ENCODE measurements at regions not wholly inside any gene's neighbourhood (a gene's known extent, or its start where the extent isn't known, plus 50 kb on each side); places are given as distances from the start of the nearest gene placed in this dataset.

DNA sequence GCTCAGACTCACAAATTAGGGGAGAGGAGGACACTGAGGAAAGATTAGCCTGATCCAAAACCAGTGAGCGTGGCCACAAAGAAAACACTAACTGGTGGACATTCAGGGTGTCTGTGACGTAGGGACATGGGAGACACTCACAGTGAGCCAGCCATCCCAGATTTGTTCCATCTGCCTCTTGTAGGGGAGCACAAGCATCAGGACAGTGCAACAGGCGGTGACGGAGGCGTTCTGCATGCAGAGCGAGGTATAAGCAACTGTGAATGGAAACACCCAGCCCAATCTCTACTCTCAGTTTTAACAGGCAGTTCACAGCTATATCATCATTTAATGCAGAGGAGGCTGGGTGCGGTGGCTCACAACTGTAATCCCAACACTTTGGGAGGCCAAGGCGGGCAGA lies 52.8 kb upstream of the TOMM7 start:
- Histone ChIP-seq H3K27me3 (ENCODE audit: control insufficient read depth in 4 of 4, insufficient read depth in 4 of 4, low read length in 3 of 4) (no peaks in the 10 kb centered on the region), H3K9ac (ENCODE audit: low read depth in 1 of 2, low read length in 2 of 2) (no peak overlapping the region), H3K4me3 (ENCODE audit: low read depth in 1 of 3, low read length in 3 of 3) (no peak overlapping the region), H3K27ac (ENCODE audit: low read depth in 1 of 2, low read length in 2 of 2) (no peak overlapping the region), H3K36me3 (ENCODE audit: control insufficient read depth in 4 of 4, insufficient read depth in 3 of 4, low read depth in 1 of 4, low read length in 3 of 4) (no peaks in the 10 kb centered on the region), H3K4me1 (ENCODE audit: control insufficient read depth in 4 of 4, insufficient read depth in 4 of 4, low read length in 3 of 4) (no peaks in the 10 kb centered on the region), H3K9me3 (ENCODE audit: control insufficient read depth in 4 of 4, low read length in 3 of 4) (no peaks in the 10 kb centered on the region)
- no peak for DNase-seq (ENCODE audit: low spot score)
- TF ChIP-seq, protein P1, sequence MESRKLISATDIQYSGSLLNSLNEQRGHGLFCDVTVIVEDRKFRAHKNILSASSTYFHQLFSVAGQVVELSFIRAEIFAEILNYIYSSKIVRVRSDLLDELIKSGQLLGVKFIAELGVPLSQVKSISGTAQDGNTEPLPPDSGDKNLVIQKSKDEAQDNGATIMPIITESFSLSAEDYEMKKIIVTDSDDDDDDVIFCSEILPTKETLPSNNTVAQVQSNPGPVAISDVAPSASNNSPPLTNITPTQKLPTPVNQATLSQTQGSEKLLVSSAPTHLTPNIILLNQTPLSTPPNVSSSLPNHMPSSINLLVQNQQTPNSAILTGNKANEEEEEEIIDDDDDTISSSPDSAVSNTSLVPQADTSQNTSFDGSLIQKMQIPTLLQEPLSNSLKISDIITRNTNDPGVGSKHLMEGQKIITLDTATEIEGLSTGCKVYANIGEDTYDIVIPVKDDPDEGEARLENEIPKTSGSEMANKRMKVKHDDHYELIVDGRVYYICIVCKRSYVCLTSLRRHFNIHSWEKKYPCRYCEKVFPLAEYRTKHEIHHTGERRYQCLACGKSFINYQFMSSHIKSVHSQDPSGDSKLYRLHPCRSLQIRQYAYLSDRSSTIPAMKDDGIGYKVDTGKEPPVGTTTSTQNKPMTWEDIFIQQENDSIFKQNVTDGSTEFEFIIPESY (IDR thresholded peaks at IDR 0.05) = no peak
- TF ChIP-seq YY1 (IDR thresholded peaks at IDR 0.05) (no peak), RAD21 (IDR thresholded peaks at IDR 0.05) (no peak), JUND (IDR thresholded peaks at IDR 0.05) (no peak), RXRA (IDR thresholded peaks at IDR 0.05) (no peak)
- WGBS = 96% methylated on average over 8 of the region's 8 CpGs

DNA sequence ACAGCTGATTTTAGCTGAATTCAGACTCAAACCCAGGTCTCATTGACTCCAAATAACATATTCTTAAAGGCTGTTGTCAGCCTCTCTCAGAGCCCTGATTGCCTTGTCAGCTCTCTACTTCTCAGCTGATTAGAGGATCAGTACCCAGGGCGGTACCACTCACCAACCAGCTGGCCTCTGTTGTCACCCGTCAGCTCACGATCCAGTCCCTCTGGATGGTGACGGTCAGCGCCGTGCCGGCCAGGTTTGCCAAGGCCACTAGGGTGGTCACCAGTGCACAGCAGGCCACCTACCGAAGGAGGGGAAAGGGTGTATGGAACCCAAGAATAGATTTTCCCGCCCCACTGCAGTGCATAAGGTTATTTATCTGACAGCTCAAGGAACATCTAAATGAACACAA lies 52.3 kb upstream of the TOMM7 start:
- WGBS = 86% methylated on average over 9 of the region's 9 CpGs
- H3K4me3 ChIP-seq (ENCODE audit: low read depth in 1 of 3, low read length in 3 of 3) = no peak overlapping the region
- H3K4me1 ChIP-seq (ENCODE audit: control insufficient read depth in 4 of 4, insufficient read depth in 4 of 4, low read length in 3 of 4) = no peaks in the 10 kb centered on the region
- H3K27me3 ChIP-seq (ENCODE audit: control insufficient read depth in 4 of 4, insufficient read depth in 4 of 4, low read length in 3 of 4) = no peaks in the 10 kb centered on the region
- TF ChIP-seq FOXA2 (IDR thresholded peaks at IDR 0.05) (no peak), FOXA1 (IDR thresholded peaks at IDR 0.05) (no peak), NR2F2 (IDR thresholded peaks at IDR 0.05) (no peak), YY1 (IDR thresholded peaks at IDR 0.05) (no peak), RXRA (IDR thresholded peaks at IDR 0.05) (no peak), TAF1 (conservative IDR thresholded peaks at IDR 0.05) (no peak), JUND (IDR thresholded peaks at IDR 0.05) (no peak), SP1 (IDR thresholded peaks at IDR 0.05) (no peak), EGR1 (IDR thresholded peaks at IDR 0.05; ENCODE audit: low read depth in 2 of 2) (no peak), RAD21 (IDR thresholded peaks at IDR 0.05) (no peak), GABPA (IDR thresholded peaks at IDR 0.05 in 1 of 2, conservative IDR thresholded peaks at IDR 0.05 in 1 of 2) (no peak), HNF4A (conservative IDR thresholded peaks at IDR 0.05) (no peak), HNF4G (IDR thresholded peaks at IDR 0.05) (no peak)
- TF ChIP-seq, protein P1 (IDR thresholded peaks at IDR 0.05) = no peak
- TF ChIP-seq, protein P2, sequence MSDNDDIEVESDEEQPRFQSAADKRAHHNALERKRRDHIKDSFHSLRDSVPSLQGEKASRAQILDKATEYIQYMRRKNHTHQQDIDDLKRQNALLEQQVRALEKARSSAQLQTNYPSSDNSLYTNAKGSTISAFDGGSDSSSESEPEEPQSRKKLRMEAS (IDR thresholded peaks at IDR 0.05) = no peak
- TF ChIP-seq, protein P3, sequence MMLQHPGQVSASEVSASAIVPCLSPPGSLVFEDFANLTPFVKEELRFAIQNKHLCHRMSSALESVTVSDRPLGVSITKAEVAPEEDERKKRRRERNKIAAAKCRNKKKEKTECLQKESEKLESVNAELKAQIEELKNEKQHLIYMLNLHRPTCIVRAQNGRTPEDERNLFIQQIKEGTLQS (IDR thresholded peaks at IDR 0.05) = no peak
- TF ChIP-seq, protein P4, sequence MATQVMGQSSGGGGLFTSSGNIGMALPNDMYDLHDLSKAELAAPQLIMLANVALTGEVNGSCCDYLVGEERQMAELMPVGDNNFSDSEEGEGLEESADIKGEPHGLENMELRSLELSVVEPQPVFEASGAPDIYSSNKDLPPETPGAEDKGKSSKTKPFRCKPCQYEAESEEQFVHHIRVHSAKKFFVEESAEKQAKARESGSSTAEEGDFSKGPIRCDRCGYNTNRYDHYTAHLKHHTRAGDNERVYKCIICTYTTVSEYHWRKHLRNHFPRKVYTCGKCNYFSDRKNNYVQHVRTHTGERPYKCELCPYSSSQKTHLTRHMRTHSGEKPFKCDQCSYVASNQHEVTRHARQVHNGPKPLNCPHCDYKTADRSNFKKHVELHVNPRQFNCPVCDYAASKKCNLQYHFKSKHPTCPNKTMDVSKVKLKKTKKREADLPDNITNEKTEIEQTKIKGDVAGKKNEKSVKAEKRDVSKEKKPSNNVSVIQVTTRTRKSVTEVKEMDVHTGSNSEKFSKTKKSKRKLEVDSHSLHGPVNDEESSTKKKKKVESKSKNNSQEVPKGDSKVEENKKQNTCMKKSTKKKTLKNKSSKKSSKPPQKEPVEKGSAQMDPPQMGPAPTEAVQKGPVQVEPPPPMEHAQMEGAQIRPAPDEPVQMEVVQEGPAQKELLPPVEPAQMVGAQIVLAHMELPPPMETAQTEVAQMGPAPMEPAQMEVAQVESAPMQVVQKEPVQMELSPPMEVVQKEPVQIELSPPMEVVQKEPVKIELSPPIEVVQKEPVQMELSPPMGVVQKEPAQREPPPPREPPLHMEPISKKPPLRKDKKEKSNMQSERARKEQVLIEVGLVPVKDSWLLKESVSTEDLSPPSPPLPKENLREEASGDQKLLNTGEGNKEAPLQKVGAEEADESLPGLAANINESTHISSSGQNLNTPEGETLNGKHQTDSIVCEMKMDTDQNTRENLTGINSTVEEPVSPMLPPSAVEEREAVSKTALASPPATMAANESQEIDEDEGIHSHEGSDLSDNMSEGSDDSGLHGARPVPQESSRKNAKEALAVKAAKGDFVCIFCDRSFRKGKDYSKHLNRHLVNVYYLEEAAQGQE (IDR thresholded peaks at IDR 0.05) = no peak
- TF ChIP-seq, protein P5, sequence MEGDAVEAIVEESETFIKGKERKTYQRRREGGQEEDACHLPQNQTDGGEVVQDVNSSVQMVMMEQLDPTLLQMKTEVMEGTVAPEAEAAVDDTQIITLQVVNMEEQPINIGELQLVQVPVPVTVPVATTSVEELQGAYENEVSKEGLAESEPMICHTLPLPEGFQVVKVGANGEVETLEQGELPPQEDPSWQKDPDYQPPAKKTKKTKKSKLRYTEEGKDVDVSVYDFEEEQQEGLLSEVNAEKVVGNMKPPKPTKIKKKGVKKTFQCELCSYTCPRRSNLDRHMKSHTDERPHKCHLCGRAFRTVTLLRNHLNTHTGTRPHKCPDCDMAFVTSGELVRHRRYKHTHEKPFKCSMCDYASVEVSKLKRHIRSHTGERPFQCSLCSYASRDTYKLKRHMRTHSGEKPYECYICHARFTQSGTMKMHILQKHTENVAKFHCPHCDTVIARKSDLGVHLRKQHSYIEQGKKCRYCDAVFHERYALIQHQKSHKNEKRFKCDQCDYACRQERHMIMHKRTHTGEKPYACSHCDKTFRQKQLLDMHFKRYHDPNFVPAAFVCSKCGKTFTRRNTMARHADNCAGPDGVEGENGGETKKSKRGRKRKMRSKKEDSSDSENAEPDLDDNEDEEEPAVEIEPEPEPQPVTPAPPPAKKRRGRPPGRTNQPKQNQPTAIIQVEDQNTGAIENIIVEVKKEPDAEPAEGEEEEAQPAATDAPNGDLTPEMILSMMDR (IDR thresholded peaks at IDR 0.05; ENCODE audit: low read depth, low read length, missing input control) = no peak
- no peaks in the 10 kb centered on the region for H3K9me3 ChIP-seq (ENCODE audit: control insufficient read depth in 4 of 4, low read length in 3 of 4)
- no peak overlapping the region for H3K9ac ChIP-seq (ENCODE audit: low read depth in 1 of 2, low read length in 2 of 2)
- no peak for DNase-seq (ENCODE audit: low spot score)
- no peak overlapping the region for H3K27ac ChIP-seq (ENCODE audit: low read depth in 1 of 2, low read length in 2 of 2)
- H3K36me3 ChIP-seq (ENCODE audit: control insufficient read depth in 4 of 4, insufficient read depth in 3 of 4, low read depth in 1 of 4, low read length in 3 of 4) = no peaks in the 10 kb centered on the region

All from liver (tissue), 8 donors.